ENCODE measurements at regions not wholly inside any gene's neighbourhood (a gene's known extent, or its start where the extent isn't known, plus 50 kb on each side); places are given as distances from the start of the nearest gene placed in this dataset.

GRCh38 chr6:43880236-43881137 is 110.5 kb downstream of the VEGFA start:
- TF ChIP-seq CTCF (conservative IDR thresholded peaks at IDR 0.05; ENCODE audit: low read depth, low read length) (no peak), EZH2 (IDR thresholded peaks at IDR 0.05; ENCODE audit: low read length, unreplicated experiment) (no peak), EZH2phosphoT487 (IDR thresholded peaks at IDR 0.05; ENCODE audit: borderline replicate concordance, low read length) (no peak)
